GM23248 (cell line): ENCODE measurements at regions not wholly inside any gene's neighbourhood (a gene's known extent, or its start where the extent isn't known, plus 50 kb on each side); places are given as distances from the start of the nearest gene placed in this dataset.

Experiments used
- EZH2 ChIP-seq: fragments of 200-600 bp; sonication (generic); IDR thresholded peaks from 2 replicates; pipeline ENCODE4 v1.6.1; 2018; ENCODE audit warnings: antibody characterized with exemption, mild to moderate bottlenecking; ENCODE audit not compliant: insufficient read depth, poor library complexity, severe bottlenecking
- EZH2phosphoT487 ChIP-seq: fragments of 200-600 bp; sonication (generic); IDR thresholded peaks from 2 replicates; pipeline ENCODE4 v1.6.1; 2018; ENCODE audit warnings: antibody characterized with exemption, moderate library complexity, mild to moderate bottlenecking, low read depth; ENCODE audit not compliant: insufficient read depth

GRCh38 chr20:48492015-48492714 lies 335.6 kb downstream of the PREX1 start:
- TF ChIP-seq EZH2phosphoT487 (no peak), EZH2 (no peak)
